SK-N-DZ (cell line): ENCODE measurements at regions not wholly inside any gene's neighbourhood (a gene's known extent, or its start where the extent isn't known, plus 50 kb on each side); places are given as distances from the start of the nearest gene placed in this dataset.

ENCODE experiments used
- DNase-seq: peaks from one replicate; pipeline ENCODE4 v3.0.0-alpha.2; 2015; ENCODE audit warnings: low spot score

GRCh38 chr1:117678246-117678977 is 72.6 kb downstream of the TENT5C start:
- peak; percentile 45 for DNase-seq

DNA sequence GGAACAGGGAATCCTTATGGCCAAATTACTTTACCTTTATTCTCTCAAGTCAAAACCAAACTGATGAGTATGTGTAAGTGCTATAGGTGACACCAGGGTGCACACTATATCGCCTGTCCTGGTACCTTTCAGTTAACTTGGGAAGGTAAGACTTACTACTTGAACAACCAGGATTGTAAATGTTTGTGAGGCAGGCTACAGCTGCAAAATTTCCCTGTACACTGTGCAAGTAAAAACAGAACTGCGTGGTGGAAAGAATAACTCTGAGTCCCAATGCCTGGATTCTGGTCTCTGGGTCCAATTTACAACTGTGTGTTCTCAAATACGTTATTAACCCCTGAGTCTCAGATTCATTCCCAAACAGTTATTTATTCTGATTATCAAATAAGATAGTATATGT is 73.5 kb downstream of the TENT5C start:
- no peak for DNase-seq

- no peak for DNase-seq
Observed at GRCh38 chr1:117679868-117680267, 74.0 kb downstream of the TENT5C start.

DNA sequence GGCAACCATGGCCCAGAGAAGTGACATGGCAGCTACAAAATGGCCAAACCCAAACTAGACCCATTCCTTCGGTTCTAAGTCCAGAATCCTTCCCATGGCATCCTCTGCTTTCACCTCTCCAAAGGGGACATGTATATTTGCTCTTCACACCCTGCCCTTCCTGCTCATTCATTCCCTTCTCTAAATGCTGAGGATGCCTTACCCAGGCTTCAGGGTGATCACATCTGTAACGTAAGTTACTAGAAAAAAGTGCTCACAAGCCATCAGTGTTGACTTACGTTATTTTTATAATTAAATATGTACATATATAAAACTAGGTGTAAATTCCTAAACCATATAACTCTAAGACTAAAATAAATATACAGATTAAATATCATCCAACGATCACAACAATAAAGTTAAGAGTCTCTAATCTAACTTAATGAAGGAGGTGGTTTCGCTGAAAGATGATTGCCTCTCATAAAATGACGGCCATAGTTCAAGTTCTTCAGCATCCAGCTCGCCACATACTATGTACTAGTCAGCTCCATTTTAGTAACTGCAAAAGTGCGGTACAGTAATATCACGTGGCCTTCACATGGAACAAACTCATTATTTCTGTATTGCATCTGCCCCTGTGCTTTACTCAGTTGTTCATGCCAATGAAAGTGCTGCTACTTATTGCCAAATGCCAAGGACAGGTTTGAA is 74.6 kb downstream of the TENT5C start:
- no peak for DNase-seq

DNA sequence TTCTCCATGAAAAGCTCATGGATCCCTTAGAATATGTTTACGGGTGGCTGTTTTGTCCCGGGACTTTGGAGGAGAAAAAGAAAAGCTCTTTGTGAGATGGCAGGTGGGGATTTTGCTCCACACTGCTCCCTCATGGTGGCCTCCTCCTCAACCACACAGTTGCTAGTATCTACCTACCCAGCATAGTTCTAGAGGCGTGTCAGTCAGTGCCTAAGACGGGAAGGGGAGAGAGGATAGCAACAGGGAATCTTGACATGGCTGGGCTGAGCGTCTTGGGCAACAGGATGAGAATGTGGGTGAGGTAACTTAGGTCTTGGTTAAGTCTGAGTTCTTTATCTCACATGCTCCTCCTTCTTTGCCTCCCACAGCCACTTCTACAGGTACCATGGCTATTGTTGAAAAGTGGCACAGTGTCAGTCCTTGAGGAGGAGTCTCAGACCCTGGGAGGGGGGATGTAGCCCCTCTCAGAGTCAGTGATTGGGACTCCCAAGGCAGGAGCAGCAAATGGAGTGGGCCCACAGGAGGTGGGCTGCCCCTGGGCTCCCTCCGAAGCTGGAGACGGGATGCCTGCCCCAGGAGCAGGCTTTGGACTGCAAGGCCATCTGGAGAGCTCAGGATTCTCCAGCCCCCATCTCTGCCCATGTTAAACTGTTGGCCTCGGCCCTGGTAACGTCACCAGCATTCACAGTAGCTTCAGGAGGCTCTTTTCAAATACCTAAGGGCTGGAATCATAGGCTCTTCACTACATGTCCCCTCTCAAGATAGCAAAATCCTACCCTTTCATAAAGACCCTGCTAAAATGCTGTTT is 75.4 kb downstream of the TENT5C start:
- no peak for DNase-seq

DNA sequence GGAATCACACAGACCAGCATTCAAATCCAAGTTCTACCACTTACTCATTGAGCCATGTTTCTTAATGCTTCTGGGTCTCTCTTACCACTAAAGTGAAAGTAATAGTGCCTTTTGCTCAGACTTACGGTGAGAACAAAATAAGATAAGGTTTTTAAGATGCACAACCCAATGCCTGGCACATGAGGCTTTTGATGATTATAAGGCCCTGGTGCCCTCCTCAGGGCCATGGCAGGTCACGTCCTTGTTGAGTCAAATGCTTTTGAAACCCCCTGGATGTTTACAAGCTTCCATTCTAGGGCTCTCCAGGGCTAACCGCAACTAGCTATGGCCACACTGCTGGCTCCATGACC is 76.0 kb downstream of the TENT5C start:
- no peak for DNase-seq

- no peak for DNase-seq
Observed at GRCh38 chr1:117682372-117682771, 76.5 kb downstream of the TENT5C start.

DNA sequence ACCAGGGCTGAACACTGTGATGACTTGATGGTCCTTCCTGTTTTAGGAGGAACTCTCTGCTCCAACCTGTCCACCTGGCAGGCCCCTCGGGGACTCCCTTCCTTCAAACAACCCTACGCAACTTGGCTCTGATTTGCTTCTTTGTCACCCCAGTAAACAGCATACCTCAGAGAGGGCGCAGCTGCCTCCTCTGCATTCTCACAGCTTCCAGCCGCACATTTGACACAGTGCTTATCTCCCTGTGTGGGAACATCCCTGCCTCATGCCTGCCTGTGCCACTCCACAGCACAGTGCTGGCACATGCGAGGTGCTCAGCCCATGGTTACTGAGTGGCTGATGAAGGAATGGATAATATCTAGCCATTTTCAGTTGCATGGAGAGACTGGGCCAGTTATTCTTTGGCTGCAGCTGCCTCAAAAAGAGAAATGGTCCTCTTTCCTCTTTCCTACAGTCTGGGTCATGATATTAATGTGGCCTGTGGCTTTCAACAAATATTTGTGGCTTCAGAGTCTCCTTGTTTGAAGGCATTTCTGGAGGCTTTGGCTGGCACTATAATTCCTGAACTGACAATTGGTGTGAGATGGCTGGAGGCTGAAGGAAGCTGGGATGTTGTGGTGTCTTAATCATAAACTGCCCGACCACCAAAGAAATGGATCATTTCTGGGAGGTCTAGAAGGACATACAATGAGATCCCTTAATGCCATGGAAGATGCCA is 77.9 kb downstream of the TENT5C start:
- DNase-seq: no peak

DNA sequence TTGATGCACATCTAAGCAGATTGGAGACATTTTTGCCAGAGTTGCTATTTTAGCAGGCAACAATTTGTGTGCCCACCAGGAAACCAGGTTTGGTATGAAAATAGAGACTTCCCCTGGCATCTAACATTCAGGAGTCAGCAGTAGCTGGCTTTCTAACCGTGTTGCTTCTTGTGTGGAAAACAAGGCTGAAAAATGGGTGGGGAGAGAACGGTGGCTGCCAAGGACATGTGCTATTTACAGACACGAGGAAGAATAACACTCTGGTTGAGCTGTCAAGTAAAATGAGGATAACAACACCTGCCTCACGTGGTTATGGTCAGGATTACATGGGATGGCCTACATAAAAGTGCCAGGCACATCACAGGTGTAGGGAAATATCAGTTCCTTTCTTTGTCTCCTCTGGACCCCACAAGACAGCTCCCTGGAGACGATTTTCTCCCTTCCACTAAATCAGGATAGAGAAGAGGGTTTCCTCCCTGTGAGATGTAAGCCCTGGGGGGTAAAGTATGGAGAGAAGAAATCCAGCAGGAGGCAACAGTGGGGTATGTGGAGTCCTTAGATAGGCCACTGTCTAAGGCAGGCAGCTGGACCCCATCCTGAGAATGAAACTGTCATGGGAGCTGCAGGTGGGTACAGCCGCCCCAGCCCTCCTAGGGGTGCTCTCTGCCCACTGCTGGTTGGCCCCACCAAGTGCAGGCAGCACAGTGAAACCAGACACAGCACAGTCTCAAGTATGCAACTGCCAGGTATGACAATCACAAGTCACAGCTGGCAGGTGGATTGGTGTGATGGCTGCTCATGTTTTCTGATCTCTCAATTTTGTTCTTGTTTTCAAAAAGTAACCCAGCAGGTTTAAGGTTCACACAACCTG is 80.3 kb downstream of the TENT5C start:
- no peak for DNase-seq

DNA sequence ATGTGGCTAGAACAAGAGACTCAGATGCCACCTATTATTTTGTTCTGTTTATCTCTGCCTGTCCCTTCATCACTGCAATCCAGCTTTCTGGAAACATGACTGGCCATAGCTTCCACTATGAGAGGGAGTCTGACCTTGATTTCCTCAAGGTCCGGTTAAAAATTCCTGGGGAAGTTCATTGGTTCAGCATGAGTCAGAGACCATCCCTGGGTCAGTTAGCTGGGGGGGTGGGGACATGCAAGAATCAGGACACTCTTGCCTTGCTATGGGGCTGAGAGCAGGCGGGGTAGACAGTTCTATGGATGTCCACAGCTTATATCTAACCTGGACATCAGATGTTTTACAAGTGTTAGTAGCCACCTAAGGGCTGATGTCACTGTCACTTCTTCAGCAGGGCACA is 81.1 kb downstream of the TENT5C start:
- no peak for DNase-seq

- no peak for DNase-seq
Observed at GRCh38 chr1:117689997-117690625, 84.3 kb downstream of the TENT5C start.

DNA sequence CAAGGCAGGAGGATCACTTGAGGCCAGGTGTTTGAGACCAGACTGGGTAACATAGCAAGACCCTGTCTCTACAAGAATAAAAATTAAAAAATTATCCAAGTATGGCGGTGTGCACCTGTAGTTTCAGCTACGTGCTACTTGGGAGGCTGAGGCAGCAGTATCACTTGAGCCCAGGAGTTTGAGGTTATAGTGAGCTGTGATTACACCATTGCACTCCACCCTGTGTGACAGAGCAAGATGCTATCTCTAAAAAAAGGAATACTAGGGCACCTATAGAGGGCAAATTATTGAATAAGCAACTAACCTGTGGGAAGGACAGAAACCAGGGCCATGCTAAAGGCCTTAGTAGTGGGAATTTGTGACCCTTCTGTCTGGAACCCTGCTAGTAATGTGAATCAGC is 86.1 kb downstream of the TENT5C start:
- DNase-seq: no peak

GRCh38 chr1:117694543-117694942 is 88.7 kb downstream of the TENT5C start:
- DNase-seq: no peak

DNA sequence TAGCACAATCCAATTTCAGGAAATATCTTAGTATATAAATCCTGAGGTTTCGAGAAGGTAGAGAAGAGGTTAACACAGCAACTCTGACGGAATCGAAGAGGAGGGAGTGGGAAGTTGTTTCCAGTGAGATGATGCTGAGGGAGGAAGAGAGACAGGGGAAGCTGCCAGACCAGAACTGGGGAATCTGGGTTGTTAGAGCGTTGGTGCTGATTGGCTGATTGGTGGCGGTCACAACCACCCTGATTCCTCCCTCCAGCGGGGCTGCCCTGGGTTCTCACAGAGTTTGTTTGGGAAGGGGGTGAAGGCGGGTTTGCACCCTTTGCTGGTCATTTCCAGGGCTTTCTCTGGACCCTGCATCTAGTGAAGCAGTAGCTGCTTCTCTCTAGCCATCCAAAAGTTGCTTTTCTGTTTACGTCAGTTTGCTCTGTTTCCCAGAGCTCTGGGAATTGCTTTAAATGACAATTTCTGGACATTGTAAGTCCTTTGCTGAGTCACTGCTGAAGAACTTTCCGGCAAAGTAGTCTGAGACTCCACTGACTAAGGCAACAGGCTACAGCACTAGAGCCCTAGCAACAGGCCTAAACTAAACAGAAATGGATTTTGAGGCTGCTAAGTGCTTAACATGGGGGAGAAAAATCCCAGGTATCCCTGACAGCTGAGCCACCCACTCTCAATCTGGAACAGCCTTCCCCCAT is 90.1 kb downstream of the TENT5C start:
- DNase-seq: no peak

DNA sequence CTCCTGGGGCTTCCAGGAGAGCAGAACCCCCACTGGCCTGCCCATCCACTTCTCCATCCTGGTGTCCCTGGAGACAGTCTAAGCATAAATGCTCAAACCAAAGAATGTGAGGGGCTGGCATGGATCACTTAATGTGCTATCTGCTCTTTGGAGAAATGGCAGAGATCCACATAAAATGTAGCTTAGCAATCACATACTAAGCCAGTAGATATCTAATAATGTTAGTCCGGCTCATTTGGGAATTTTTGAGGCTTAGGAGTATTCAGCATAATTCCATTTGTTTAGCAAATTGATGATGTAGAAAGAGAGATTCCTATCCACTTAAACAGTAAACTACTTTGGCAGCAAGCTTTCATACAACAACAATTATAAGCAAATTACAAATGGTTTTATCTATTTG is 90.7 kb downstream of the TENT5C start:
- no peak for DNase-seq

- DNase-seq: no peak
Observed at GRCh38 chr1:117697220-117697781, 91.5 kb downstream of the TENT5C start.

DNA sequence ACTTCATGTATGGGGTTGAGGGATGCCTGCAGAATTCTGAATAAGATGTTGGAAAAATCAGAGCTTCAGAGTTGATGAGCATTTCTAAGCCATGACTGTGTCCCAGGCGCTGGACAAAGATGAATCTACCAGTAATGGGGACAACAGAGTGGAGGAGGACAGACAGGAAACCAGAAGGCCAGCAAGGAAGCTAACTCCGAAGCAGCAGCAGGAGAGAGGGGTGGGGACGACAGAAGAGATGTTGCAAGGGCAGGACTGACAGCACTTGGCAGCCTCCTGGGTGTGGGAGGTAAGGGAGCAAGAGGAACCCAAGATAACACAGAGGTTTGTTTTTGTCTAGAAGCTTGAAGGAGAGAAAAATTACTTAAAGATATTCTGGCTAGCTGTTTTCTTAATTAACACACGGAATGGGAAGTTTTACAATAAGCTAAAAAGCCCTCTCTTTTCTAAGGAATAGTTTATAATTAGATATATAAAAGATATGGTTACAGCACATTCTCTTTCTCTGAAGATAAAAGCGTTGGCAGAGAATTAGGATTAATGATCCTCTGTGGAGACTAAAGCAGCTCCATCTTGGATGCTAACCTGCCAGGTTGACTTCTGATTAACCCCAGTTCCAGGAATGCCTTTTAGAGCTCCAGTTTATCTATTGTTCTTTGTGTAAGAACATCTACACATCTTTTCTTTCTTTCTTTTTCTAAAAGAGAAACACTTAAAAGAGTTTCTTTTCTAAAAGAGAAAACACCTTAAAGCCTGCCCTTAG is 92.7 kb downstream of the TENT5C start:
- DNase-seq: no peak

DNA sequence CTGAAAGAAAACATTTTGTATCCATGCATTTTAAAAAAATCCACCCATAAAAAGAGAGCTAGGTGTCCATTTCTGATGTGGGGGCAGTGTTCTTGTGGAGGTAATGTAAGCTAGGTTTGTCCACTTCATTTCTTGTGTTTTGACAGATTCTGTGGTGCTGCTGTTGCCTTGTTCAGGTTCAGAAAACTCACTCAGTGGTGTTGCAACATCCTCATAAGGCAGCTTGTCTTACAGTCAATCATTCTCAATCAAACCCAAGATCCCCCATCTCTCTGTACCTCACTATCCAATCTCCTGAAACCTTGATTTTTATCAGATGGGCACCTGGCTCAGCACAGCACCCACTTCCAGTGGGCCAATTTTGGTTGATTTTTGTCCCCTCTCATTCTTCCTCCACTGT is 94.1 kb downstream of the TENT5C start:
- no peak for DNase-seq

GRCh38 chr1:117702654-117703053 is 96.8 kb downstream of the TENT5C start:
- DNase-seq: no peak
